Tibial nerve (tissue), 4 donors: ENCODE measurements at regions not wholly inside any gene's neighbourhood (a gene's known extent, or its start where the extent isn't known, plus 50 kb on each side); places are given as distances from the start of the nearest gene placed in this dataset.

ENCODE experiments used
- DNase-seq, 2 donors: peaks; one replicate each; pipeline ENCODE4 v3.0.0-alpha.2; 2019; ENCODE audit warnings: low spot score in 2 of 2
- H3K27ac ChIP-seq, 4 donors: fragments of 200-600 bp; sonication (generic) in 3 of 4; one replicate each; pipeline ENCODE4 v1.5.1; 2017 to 2019; ENCODE audit warnings: mild to moderate bottlenecking in 1 of 4
- H3K27me3 ChIP-seq, 2 donors: fragments of 200-600 bp; sonication (generic) in 1 of 2; one replicate each; pipeline versions ENCODE4 v1.5.1 to v1.6.0; 2017 to 2019
- H3K36me3 ChIP-seq, 3 donors: fragments of 200-600 bp; sonication (generic); one replicate each; pipeline ENCODE4 v1.5.1; 2018 to 2019
- H3K4me1 ChIP-seq, 4 donors: fragments of 200-600 bp; sonication (generic) in 3 of 4; one replicate each; pipeline ENCODE4 v1.5.1; 2017 to 2019
- H3K4me3 ChIP-seq, 4 donors: fragments of 200-600 bp; sonication (generic) in 3 of 4; one replicate each; pipeline ENCODE4 v1.5.1; 2017 to 2019; ENCODE audit warnings: mild to moderate bottlenecking in 1 of 4, moderate library complexity in 1 of 4
- H3K9me3 ChIP-seq, 4 donors: fragments of 200-600 bp; sonication (generic) in 3 of 4; one replicate each; pipeline ENCODE4 v1.5.1; 2017 to 2019
- CTCF ChIP-seq, 5 experiments: fragments of 200-600 bp in 3 of 5; fragments of 450-650 bp in 2 of 5; sonication (generic) in 3 of 5; IDR thresholded peaks; one replicate each; pipeline ENCODE4 v1.5.1; 2016 to 2019; ENCODE audit warnings: antibody characterized with exemption in 5 of 5, mild to moderate bottlenecking in 3 of 5, moderate library complexity in 2 of 5
- EP300 ChIP-seq, 2 donors: sonication (generic); formaldehyde crosslinking; IDR thresholded peaks; one replicate each; pipeline ENCODE4 v1.6.1; 2017; ENCODE audit warnings: antibody characterized with exemption in 2 of 2, mild to moderate bottlenecking in 1 of 2
- POLR2A ChIP-seq, 2 donors: fragments of 450-650 bp; IDR thresholded peaks; one replicate each; pipeline ENCODE4 v1.6.1; 2017; ENCODE audit warnings: antibody characterized with exemption in 2 of 2, mild to moderate bottlenecking in 2 of 2, moderate library complexity in 2 of 2
- WGBS, 2 donors: methylation state at CpG; one replicate each; pipeline ENCODE4 v1.1.5; 2018; 5-methylcytosine and 5-hydroxymethylcytosine counted together

GRCh38 chr9:82679472-82679871 is 383.5 kb downstream of the RASEF start:
- Histone ChIP-seq H3K4me3 (no peak overlapping the region), H3K36me3 (no peaks in the 10 kb centered on the region), H3K27ac (no peak overlapping the region), H3K4me1 (no peaks in the 10 kb centered on the region), H3K27me3 (no peaks in the 10 kb centered on the region), H3K9me3 (no peaks in the 10 kb centered on the region)
- no peak for DNase-seq
- 81 to 86% methylated on average over 2 of the region's 2 CpGs for WGBS, 2 donors
- no peak for TF ChIP-seq CTCF (IDR thresholded peaks at IDR 0.05)
- no peak for TF ChIP-seq POLR2A (IDR thresholded peaks at IDR 0.05)

GRCh38 chr9:82680179-82680935 is 382.6 kb downstream of the RASEF start:
- 65 to 68% methylated on average over 13 of the region's 13 CpGs for WGBS, 2 donors
- TF ChIP-seq CTCF (IDR thresholded peaks at IDR 0.05) (no peak), EP300 (IDR thresholded peaks at IDR 0.05) (no peak), POLR2A (IDR thresholded peaks at IDR 0.05) (no peak)

GRCh38 chr9:82681809-82682208 is 381.1 kb downstream of the RASEF start:
- Histone ChIP-seq H3K4me3 (no peak overlapping the region), H3K27ac (no peak overlapping the region), H3K4me1 (no peaks in the 10 kb centered on the region), H3K36me3 (no peaks in the 10 kb centered on the region), H3K27me3 (no peaks in the 10 kb centered on the region), H3K9me3 (no peaks in the 10 kb centered on the region)
- no peak for DNase-seq
- TF ChIP-seq EP300 (IDR thresholded peaks at IDR 0.05): no peak
- TF ChIP-seq POLR2A (IDR thresholded peaks at IDR 0.05): no peak
- no peak for TF ChIP-seq CTCF (IDR thresholded peaks at IDR 0.05)

More at GRCh38 chr9:82680179-82680935, 382.6 kb downstream of the RASEF start:
- Histone ChIP-seq H3K4me1 (no peaks in the 10 kb centered on the region), H3K4me3 (no peak overlapping the region), H3K27ac (no peak overlapping the region), H3K27me3 (no peaks in the 10 kb centered on the region), H3K36me3 (no peaks in the 10 kb centered on the region), H3K9me3 (no peaks in the 10 kb centered on the region)
- no peak for DNase-seq

GRCh38 chr9:82682431-82682830 is 380.5 kb downstream of the RASEF start:
- DNase-seq: no peak
- Histone ChIP-seq H3K36me3 (no peaks in the 10 kb centered on the region), H3K4me1 (no peaks in the 10 kb centered on the region), H3K27me3 (no peaks in the 10 kb centered on the region), H3K9me3 (no peaks in the 10 kb centered on the region), H3K27ac (no peak overlapping the region), H3K4me3 (no peak overlapping the region)
- no peak for TF ChIP-seq POLR2A (IDR thresholded peaks at IDR 0.05)
- TF ChIP-seq EP300 (IDR thresholded peaks at IDR 0.05): no peak
- WGBS, 2 donors: 91% methylated on average over 2 of the region's 2 CpGs

GRCh38 chr9:82695704-82696103 is 367.2 kb downstream of the RASEF start:
- DNase-seq: no peak
- no peaks in the 10 kb centered on the region for H3K4me1 ChIP-seq
- peaks cover 0 to 27% (median 0%) of the 10 kb centered on the region in 4 donors for H3K9me3 ChIP-seq
- H3K36me3 ChIP-seq: no peaks in the 10 kb centered on the region
- WGBS, 2 donors: 88 to 98% methylated on average over 3 of the region's 3 CpGs
- H3K27me3 ChIP-seq: no peaks in the 10 kb centered on the region
- TF ChIP-seq EP300 (IDR thresholded peaks at IDR 0.05) (no peak), CTCF (IDR thresholded peaks at IDR 0.05) (no peak), POLR2A (IDR thresholded peaks at IDR 0.05) (no peak)
- no peak overlapping the region for H3K27ac ChIP-seq
- H3K4me3 ChIP-seq: no peak overlapping the region
